ENCODE measurements at regions not wholly inside any gene's neighbourhood (a gene's known extent, or its start where the extent isn't known, plus 50 kb on each side); places are given as distances from the start of the nearest gene placed in this dataset.

DNA sequence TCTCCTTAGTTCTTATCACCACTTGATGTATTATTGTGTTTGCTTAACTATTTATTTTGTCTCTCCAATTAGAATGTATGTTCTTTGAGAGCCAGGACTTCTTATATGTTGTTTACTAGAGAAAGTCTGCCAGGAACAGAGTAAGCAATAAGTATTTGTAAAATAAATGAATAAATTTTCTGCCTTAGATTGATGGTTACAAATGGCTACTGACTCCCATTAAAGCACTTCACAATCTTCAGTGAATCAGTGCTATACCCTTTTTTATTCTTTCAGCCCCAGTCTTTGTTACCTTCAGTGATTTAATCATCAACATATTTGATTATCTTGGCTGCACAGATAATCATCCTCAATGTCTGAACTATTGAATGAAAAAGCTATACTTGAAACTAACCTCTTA, 197.1 kb upstream of the TMEM196 start:
- in situ Hi-C loops (cut with HindIII; ENCODE audit: extremely low pct_ligation_motif_present, low pct_unique_long_range_greater_than_20kb), result no loop called here
- FAIRE-seq (no peak), ATAC-seq (no peak), DNase-seq (ENCODE audit: low spot score) (no peak)
- H3K4me2 ChIP-seq (ENCODE audit: low read depth, low read length), result no peak overlapping the region
- H3K4me3 ChIP-seq (replicated peaks in 1 of 3; ENCODE audit: insufficient read depth in 1 of 3, low read depth in 2 of 3, low read length in 3 of 3), result no peak overlapping the region
- no peaks in the 10 kb centered on the region for H3K79me2 ChIP-seq (ENCODE audit: insufficient read depth, low read length)
- no TSS peak for BruUV-seq (replicated peaks)
- ChIA-PET POLR2A (no interaction called here), CTCF (ENCODE audit: low intra/inter-chr PET ratio, low total read pairs) (no interaction called here)
- TF ChIP-seq, protein P1, sequence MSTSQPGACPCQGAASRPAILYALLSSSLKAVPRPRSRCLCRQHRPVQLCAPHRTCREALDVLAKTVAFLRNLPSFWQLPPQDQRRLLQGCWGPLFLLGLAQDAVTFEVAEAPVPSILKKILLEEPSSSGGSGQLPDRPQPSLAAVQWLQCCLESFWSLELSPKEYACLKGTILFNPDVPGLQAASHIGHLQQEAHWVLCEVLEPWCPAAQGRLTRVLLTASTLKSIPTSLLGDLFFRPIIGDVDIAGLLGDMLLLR (CRISPR knock-in tag; IDR thresholded peaks at IDR 0.05), result no peak
- TF ChIP-seq ZFX (CRISPR knock-in tag; IDR thresholded peaks at IDR 0.05; ENCODE audit: low read depth) (no peak), ZNF558 (CRISPR knock-in tag; IDR thresholded peaks at IDR 0.05; ENCODE audit: borderline replicate concordance) (no peak), SMC3 (IDR thresholded peaks at IDR 0.05; ENCODE audit: low read length) (no peak)
- intact Hi-C loops (cut with micrococcal nuclease; ENCODE audit: unreplicated experiment), result no loop called here
- H2AFZ ChIP-seq (ENCODE audit: low read length), result no peak overlapping the region
- H3K9me3 ChIP-seq (ENCODE audit: low read length), result peaks cover 44% of the 10 kb centered on the region
- H3K9ac ChIP-seq (ENCODE audit: insufficient read depth, low read depth, low read length), result no peak overlapping the region
- H3K36me3 ChIP-seq (replicated peaks in 1 of 2; ENCODE audit: control insufficient read depth in 1 of 2, insufficient read depth in 2 of 2, low read length in 2 of 2), result no peaks in the 10 kb centered on the region
- H3K27ac ChIP-seq (ENCODE audit: extremely low read length, insufficient read depth, low read length), result no peak overlapping the region
- no peaks in the 10 kb centered on the region for H4K20me1 ChIP-seq (ENCODE audit: insufficient read depth, low read length)
- H3K27me3 ChIP-seq (ENCODE audit: control insufficient read depth in 1 of 2, insufficient read depth in 2 of 2, low read length in 2 of 2), result no peaks in the 10 kb centered on the region
- H3K4me1 ChIP-seq (ENCODE audit: insufficient read depth, low read length), result no peaks in the 10 kb centered on the region

DNA sequence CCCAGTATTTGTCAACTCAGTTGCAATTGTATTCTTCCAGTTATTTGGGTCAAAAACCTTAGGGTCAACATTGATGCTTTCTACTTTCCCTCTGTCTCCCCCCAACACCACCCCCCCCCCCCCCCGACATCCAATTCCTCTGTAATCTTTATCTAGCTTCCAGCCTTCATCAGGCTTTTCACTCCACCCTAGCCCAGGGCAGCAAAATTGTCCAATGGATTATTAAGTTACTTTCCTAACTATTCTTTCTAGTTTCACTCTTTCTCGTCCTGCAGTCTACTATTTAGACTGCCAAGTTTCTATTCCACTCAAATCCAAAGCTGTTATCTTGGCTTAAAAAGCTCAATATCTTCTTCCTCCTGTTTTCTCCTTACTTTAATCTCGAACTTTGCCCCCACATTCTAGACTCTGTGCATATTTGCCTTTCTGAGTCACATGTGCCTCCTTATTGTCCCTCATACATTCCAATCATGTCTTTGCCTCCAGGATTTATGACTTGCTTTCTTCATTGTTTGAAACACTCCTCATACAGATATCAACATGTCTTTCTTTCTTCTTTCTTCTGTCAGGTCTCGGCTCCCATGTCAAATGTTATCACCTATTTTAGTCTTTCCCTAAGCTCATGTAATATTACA, 196.6 kb upstream of the TMEM196 start:
- ATAC-seq (no peak), FAIRE-seq (no peak), DNase-seq (ENCODE audit: low spot score) (peak; percentile 13)
- H3K27me3 ChIP-seq (ENCODE audit: control insufficient read depth in 1 of 2, insufficient read depth in 2 of 2, low read length in 2 of 2), result no peaks in the 10 kb centered on the region
- no peak overlapping the region for H2AFZ ChIP-seq (ENCODE audit: low read length)
- CTCF ChIA-PET (ENCODE audit: low intra/inter-chr PET ratio, low total read pairs), result no interaction called here
- intact Hi-C loops (cut with micrococcal nuclease; ENCODE audit: unreplicated experiment), result no loop called here
- peaks cover 44% of the 10 kb centered on the region for H3K9me3 ChIP-seq (ENCODE audit: low read length)
- no peak overlapping the region for H3K9ac ChIP-seq (ENCODE audit: insufficient read depth, low read depth, low read length)
- POLR2A ChIA-PET, result no interaction called here
- in situ Hi-C loops (cut with HindIII; ENCODE audit: extremely low pct_ligation_motif_present, low pct_unique_long_range_greater_than_20kb), result no loop called here
- 0% methylated on average over 4 of the region's 4 CpGs for WGBS (ENCODE audit: low lambda C conversion rate)
- no peak overlapping the region for H3K4me3 ChIP-seq (replicated peaks in 1 of 3; ENCODE audit: insufficient read depth in 1 of 3, low read depth in 2 of 3, low read length in 3 of 3)
- TF ChIP-seq ZFP36 (IDR thresholded peaks at IDR 0.05; ENCODE audit: borderline replicate concordance, low read depth, low read length, partially characterized antibody) (no peak), SOX13 (IDR thresholded peaks at IDR 0.05) (no peak), SOX13 (CRISPR knock-in tag; conservative IDR thresholded peaks at IDR 0.05 in 1 of 2, IDR thresholded peaks at IDR 0.05 in 1 of 2) (peak in 1 of 2 experiments; percentile 28; a peak in 1 of 4 replicates)
- no TSS peak for BruUV-seq (replicated peaks)
- H3K4me1 ChIP-seq (ENCODE audit: insufficient read depth, low read length), result no peaks in the 10 kb centered on the region
- 0 out of 2 replicates have a peak overlapping the region, but pooled peaks have one; percentile 10 for H3K4me2 ChIP-seq (ENCODE audit: low read depth, low read length)
- no peaks in the 10 kb centered on the region for H3K79me2 ChIP-seq (ENCODE audit: insufficient read depth, low read length)
- H3K27ac ChIP-seq (ENCODE audit: extremely low read length, insufficient read depth, low read length), result no peak overlapping the region
- H3K36me3 ChIP-seq (replicated peaks in 1 of 2; ENCODE audit: control insufficient read depth in 1 of 2, insufficient read depth in 2 of 2, low read length in 2 of 2), result no peaks in the 10 kb centered on the region
- H4K20me1 ChIP-seq (ENCODE audit: insufficient read depth, low read length), result no peaks in the 10 kb centered on the region

All from HepG2 (cell line).